Ovary (tissue), 7 donors: ENCODE measurements at regions not wholly inside any gene's neighbourhood (a gene's known extent, or its start where the extent isn't known, plus 50 kb on each side); places are given as distances from the start of the nearest gene placed in this dataset.

ENCODE experiments used
- DNase-seq, 5 donors: peaks; one replicate each; pipeline ENCODE4 v3.0.0-alpha.2; 2019 to 2020
- H3K27ac ChIP-seq, 2 donors: fragments of 200-600 bp; one replicate each; pipeline versions ENCODE4 v1.5.1 to v1.8.0; 2019 to 2022
- H3K27me3 ChIP-seq: fragments of 200-600 bp; one replicate; pipeline ENCODE4 v1.8.0; 2022
- H3K36me3 ChIP-seq: fragments of 200-600 bp; sonication (generic); one replicate; pipeline ENCODE4 v1.5.1; 2019
- H3K4me1 ChIP-seq: one replicate; pipeline ENCODE4 v1.8.1; 2013; ENCODE audit warnings: mild to moderate bottlenecking, moderate library complexity; ENCODE audit not compliant: insufficient read depth
- H3K4me3 ChIP-seq: fragments of 200-600 bp; sonication (generic); one replicate; pipeline ENCODE4 v1.5.1; 2017
- H3K9me3 ChIP-seq, 2 donors: fragments of 200-600 bp in 1 of 2; sonication (generic) in 1 of 2; one replicate each; pipeline versions ENCODE4 v1.5.1 to v1.8.1; 2013 to 2019; ENCODE audit warnings: mild to moderate bottlenecking in 1 of 2, moderate library complexity in 1 of 2
- CTCF ChIP-seq, 3 donors: fragments of 450-650 bp in 2 of 3; fragments of 200-600 bp in 1 of 3; IDR thresholded peaks; one replicate each; pipeline versions ENCODE4 v1.5.1 to v1.8.0; 2016 to 2022; ENCODE audit warnings: antibody characterized with exemption in 3 of 3, mild to moderate bottlenecking in 1 of 3
- EP300 ChIP-seq: sonication (generic); formaldehyde crosslinking; IDR thresholded peaks from one replicate; pipeline ENCODE4 v1.6.1; 2017; ENCODE audit warnings: antibody characterized with exemption
- POLR2A ChIP-seq: fragments of 450-650 bp; IDR thresholded peaks from one replicate; pipeline ENCODE4 v1.6.1; 2017; ENCODE audit warnings: antibody characterized with exemption, mild to moderate bottlenecking, moderate library complexity
- WGBS, 3 donors: extraction: QIAGEN DNeasy Blood & Tissue Kit in 1 of 3; methylation state at CpG; one replicate each; pipeline versions ENCODE4 v1.1.5 to v1.1.7; 2013 to 2017; 5-methylcytosine and 5-hydroxymethylcytosine counted together
- intact Hi-C, 4 donors: fragments of 100-400 bp; cut with DNase I; formaldehyde crosslinking; loops; one replicate each; pipeline versions ENCODE4 v1.11.0 to v1.15.1; 2022 to 2023
- donor health status: DM: no; HTN: no; CAD: no; lungs with moderate emphysema.
- donor health status: DM: no; HTN: no; CAD: no.
- donor health status: Bipolar disorder and iron deficiency.
- donor health status: DM: no; HTN: no; CAD: no.
- donor health status: DM: yes; HTN: yes; CAD: no.

DNA sequence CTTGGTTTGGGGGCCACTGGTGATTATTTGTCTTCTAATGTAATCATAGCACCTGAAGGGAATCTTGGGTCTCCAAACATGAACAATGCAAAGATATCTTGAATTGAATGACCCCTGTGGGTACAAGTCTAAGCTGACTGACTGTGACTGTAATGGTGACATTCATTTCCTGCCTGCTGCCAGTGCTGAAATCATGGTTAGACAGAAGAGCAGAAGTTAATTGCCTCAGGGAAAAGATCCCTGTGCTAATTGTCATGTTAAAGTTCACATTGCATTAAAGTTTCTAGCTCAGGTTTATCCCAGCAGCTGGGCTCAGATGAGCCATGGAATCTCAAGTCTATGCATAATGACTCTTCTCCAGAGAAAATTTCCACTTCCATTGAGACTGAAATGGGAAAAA, 772.0 kb downstream of the ETS1 start:
- no peak for DNase-seq
- Histone ChIP-seq H3K27ac (no peak overlapping the region), H3K9me3 (no peaks in the 10 kb centered on the region), H3K27me3 (no peaks in the 10 kb centered on the region), H3K4me1 (no peaks in the 10 kb centered on the region), H3K36me3 (no peaks in the 10 kb centered on the region), H3K4me3 (no peak overlapping the region)
- intact Hi-C loops, result no loop called here
- TF ChIP-seq CTCF (IDR thresholded peaks at IDR 0.05), result no peak
- TF ChIP-seq EP300, result no peak
- TF ChIP-seq POLR2A, result no peak

DNA sequence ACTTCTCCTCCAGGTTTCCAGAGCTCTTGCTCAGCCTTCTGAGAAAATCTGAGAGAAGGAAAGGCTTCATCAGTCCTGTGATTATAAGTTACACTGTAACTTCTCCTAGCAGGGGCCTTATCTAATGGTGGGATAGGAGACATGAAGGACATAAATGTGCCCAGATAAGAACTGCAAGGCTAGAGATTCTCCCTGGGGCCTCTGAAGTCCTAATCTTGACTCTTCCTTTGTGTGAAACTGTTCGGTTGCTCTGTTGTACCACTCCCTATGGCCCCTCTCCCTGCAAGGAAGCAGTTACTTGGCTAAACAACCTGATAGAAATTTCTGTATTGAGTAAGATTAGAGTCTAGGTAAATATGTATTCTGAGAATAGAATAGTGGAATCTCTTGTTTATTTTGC, 780.9 kb downstream of the ETS1 start:
- Histone ChIP-seq H3K27ac (no peak overlapping the region), H3K4me3 (no peak overlapping the region), H3K9me3 (no peaks in the 10 kb centered on the region), H3K4me1 (no peaks in the 10 kb centered on the region), H3K36me3 (no peaks in the 10 kb centered on the region), H3K27me3 (no peaks in the 10 kb centered on the region)
- no peak for TF ChIP-seq CTCF (IDR thresholded peaks at IDR 0.05)
- TF ChIP-seq POLR2A, result no peak
- no peak for TF ChIP-seq EP300
- intact Hi-C loops, result no loop called here
- WGBS, 3 donors, result 13 to 44% (median 16%) methylated on average over 1 of the region's 1 CpG
- no peak for DNase-seq

DNA sequence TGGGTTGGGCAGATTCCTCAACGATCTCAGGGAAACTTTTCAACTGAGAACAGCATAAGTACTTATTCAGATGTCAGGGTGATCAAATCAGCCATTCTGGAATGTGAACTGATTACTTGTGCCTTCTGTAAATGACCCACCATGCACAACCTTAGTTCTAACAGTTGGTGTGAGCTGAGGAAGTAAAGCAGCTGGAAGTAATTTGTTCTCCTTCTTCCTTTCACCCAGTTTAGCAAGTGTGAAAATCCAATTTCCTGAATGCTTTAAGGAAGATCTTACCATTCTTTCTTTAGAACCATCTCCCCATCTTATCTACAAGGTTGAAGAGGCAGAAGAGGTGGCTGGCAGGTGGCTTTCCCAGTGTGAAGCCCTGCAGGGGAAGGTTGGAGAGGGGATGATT, 781.6 kb downstream of the ETS1 start:
- intact Hi-C loops, result no loop called here
- 81 to 85% (median 84%) methylated on average over 1 of the region's 1 CpG for WGBS, 3 donors
- TF ChIP-seq CTCF (IDR thresholded peaks at IDR 0.05), result no peak
- no peak for TF ChIP-seq EP300
- no peak overlapping the region for H3K4me3 ChIP-seq
- H3K36me3 ChIP-seq, result no peaks in the 10 kb centered on the region
- no peaks in the 10 kb centered on the region for H3K9me3 ChIP-seq
- no peak for DNase-seq
- no peak overlapping the region for H3K27ac ChIP-seq
- H3K27me3 ChIP-seq, result no peaks in the 10 kb centered on the region
- no peaks in the 10 kb centered on the region for H3K4me1 ChIP-seq

DNA sequence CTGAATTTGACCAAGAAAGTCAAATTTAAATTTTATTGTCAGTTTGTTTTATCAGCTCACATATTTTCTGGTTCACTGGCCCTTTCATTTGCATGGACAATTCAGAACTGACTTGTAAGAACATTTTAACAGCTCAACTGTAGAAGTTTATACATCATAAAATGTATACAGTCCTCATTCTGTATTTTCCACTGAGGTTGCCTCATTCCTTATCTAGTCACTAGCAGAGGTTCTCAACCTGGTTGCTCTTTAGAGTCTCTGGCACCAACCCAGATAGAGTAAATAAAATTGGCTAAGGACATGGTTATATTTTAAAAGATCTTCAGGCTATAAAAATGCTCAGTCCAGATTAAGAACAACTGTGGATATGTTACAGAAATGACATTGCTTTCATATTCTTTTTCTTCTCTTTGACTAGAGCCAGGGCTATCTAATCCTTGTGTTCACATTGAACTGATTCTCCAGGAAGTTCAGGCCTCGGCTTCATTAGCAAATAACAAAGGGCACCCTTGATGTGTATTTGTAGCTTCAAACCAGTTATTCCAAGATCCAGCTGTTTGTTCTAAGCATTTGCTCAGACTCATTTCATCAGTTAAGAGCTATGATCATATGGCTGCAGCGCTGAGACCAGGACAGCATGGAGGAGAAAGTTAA, 782.5 kb downstream of the ETS1 start:
- intact Hi-C loops, result no loop called here

More for the DNA sequence above, 782.5 kb downstream of the ETS1 start:
- no peak for DNase-seq
- H3K9me3 ChIP-seq, result no peaks in the 10 kb centered on the region
- H3K4me3 ChIP-seq, result no peak overlapping the region
- 53 to 75% (median 71%) methylated on average over 2 of the region's 2 CpGs for WGBS, 3 donors
- H3K27ac ChIP-seq, result no peak overlapping the region
- H3K36me3 ChIP-seq, result no peaks in the 10 kb centered on the region
- H3K4me1 ChIP-seq, result no peaks in the 10 kb centered on the region
- TF ChIP-seq CTCF (IDR thresholded peaks at IDR 0.05), result no peak
- no peak for TF ChIP-seq EP300
- no peak for TF ChIP-seq POLR2A
- no peaks in the 10 kb centered on the region for H3K27me3 ChIP-seq
